Astrocyte of the spinal cord (primary cell): ENCODE measurements at regions not wholly inside any gene's neighbourhood (a gene's known extent, or its start where the extent isn't known, plus 50 kb on each side); places are given as distances from the start of the nearest gene placed in this dataset.

Experiments
- DNase-seq: peaks from one replicate; pipeline ENCODE4 v3.0.0; 2011; ENCODE audit warnings: low read depth, low spot score
- H3K4me3 ChIP-seq: 2 replicates; pipeline ENCODE4 v1.5.1; 2011; ENCODE audit warnings: low read depth, mild to moderate bottlenecking, low read length, moderate library complexity
- CTCF ChIP-seq: IDR thresholded peaks from 2 replicates; pipeline ENCODE4 v1.5.1; 2012; ENCODE audit warnings: low read depth, mild to moderate bottlenecking, low read length, inconsistent platforms
- in situ Hi-C: cut with HindIII; loops from 2 replicates; pipeline ENCODE4 v1.10.0; 2017; ENCODE audit warnings: low sequenced_read_pairs

- H3K4me3 ChIP-seq: no peak overlapping the region
Observed at GRCh38 chr7:20267482-20267881, 50.3 kb upstream of the MACC1 start.

DNA sequence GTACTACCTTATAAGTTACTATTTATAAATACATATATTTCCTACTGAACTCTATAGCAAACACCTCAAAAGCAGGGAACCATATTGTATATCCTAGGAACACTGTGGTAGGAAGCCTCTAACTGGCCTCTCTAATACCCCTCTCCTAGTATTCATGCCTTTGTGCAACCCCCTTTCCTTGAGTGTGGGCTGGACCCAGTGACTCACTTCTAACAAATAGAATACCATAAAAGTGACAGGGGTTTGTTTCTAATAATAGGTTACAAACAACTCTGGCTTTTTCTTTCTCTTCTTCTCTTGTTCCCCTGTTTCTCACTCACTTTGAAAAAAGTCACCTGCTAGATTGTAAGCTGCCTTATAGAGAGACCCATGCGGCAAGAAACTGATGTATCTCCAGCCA is 51.6 kb upstream of the MACC1 start:
- in situ Hi-C loops: no loop called here
- peak; percentile 30 for DNase-seq
- H3K4me3 ChIP-seq: no peak overlapping the region
- no peak for TF ChIP-seq CTCF

More at GRCh38 chr7:20267482-20267881, 50.3 kb upstream of the MACC1 start:
- in situ Hi-C loops: no loop called here
- no peak for TF ChIP-seq CTCF
- DNase-seq: no peak

DNA sequence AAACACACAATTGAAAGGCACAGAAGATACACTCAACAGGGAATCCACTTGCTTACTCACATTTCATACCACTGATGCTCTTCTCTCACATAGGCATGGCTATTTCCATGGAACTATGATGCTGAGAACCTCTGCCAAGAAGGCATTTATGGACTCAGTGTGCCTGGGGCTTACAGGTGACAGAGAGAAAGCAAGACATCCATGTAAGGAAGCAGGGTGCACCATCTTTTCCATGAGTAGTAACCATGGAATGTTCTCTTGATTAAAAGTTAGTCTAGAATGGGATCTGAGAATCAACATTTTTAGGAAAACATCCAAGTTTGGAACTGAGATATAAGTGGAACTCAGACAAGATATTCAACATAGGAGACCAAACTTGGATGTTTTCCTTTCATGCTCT is 52.5 kb upstream of the MACC1 start:
- no peak for TF ChIP-seq CTCF
- in situ Hi-C loops: no loop called here
- H3K4me3 ChIP-seq: no peak overlapping the region
- DNase-seq: peak; percentile 68

DNA sequence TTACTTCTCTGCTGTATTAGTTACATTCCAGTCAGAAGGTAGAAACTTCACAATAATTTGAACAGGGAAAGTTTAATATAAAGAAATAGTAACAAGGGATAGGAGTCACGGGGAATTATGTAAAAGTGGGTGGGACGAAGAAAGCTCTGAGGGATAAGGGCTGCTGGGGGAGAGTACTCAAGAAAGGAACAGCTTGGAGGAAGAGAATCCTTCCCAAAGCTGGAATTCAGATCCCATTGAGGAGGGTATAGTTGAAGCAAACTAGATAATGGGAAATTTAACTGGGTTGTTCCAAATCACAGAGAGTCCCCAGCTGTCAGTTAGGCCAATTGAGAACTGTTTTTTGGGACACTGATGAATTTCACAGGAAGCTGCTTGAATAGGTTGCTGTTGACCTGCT is 53.2 kb upstream of the MACC1 start:
- in situ Hi-C loops: no loop called here
- no peak for DNase-seq
- no peak overlapping the region for H3K4me3 ChIP-seq
- TF ChIP-seq CTCF: no peak

DNA sequence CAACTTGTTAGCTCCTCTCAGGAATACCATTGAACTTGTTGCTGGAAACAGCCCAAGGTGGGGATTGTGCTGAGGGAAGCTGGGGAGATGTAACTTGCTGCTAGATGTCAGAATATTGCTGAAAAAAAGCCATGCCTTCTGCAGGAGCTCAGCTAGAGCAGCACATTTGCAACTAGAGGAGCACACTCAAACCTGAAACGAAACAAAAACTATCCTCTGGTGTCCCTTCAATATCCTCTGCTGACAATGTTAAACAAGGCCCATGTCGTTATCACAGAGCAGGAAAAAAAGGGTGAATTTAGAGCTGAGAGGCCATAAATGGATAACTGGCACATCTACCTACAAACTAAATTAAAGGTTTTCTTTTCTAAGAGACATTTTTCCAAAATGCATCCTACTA is 53.7 kb upstream of the MACC1 start:
- in situ Hi-C loops: no loop called here
- no peak for DNase-seq
- H3K4me3 ChIP-seq: no peak overlapping the region
- no peak for TF ChIP-seq CTCF

DNA sequence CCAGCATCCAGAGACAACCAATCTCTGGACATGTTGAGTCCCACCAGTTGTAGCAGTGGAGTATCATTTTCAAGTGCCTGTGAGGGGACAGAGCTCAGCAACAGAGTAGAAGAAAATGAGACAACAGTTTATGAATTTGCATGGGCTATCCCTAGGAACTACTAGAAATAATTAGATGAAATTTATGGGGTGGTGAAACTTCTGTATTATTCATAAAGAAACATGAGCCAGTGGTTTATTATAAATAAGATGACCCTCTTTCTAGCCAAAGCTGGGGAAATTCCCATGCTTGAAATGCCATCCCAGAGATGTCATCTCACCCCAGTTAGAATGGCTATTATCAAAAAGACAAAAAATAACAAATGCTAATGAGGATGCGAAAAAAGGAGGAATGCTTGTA is 55.1 kb upstream of the ITGB8 start:
- no peak overlapping the region for H3K4me3 ChIP-seq
- no peak for TF ChIP-seq CTCF
- in situ Hi-C loops: no loop called here

GRCh38 chr7:20276705-20277472 is 53.8 kb upstream of the ITGB8 start:
- H3K4me3 ChIP-seq: no peak overlapping the region
- TF ChIP-seq CTCF: no peak
- in situ Hi-C loops: no loop called here
- DNase-seq: no peak

More for the DNA sequence above, 55.1 kb upstream of the ITGB8 start:
- no peak for DNase-seq
